ENCODE measurements at regions not wholly inside any gene's neighbourhood (a gene's known extent, or its start where the extent isn't known, plus 50 kb on each side); places are given as distances from the start of the nearest gene placed in this dataset.

DNA sequence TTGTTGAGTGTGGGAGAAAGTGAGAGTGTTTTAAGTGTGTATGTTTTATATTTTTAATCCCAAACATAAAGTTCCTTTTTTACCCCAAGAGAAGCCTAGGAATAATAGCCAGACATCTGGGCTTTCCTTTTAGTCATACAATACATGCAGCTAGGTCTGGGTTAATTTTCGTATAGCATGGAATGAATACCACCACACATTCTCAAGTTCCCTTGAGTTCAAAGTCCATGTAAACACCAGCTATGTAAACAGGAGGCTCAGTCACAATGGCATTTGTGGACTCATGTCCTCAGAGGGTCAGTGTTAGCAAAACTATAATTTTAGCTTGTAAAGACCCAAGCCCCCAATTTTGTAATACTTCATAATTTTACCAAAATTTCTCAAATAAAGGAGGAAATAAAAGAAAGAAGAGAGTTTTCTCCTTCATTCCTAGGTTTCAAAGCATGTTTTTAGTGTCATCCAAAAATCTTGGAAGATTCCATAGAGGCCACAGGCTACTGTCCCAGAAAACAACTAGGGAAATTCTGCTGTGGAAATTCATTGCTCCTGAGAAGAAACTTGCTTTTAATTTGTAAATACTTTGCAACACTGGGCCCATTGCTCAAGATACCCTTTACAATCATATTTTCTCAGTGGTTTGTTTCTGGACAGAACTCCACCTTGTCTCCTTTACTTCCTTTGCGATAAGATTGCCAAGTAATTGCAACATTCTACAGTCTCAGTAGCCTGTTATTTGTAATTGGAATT, 671.2 kb downstream of the COL12A1 start (continued):
- TF ChIP-seq ZBTB33 (CRISPR knock-in tag; IDR thresholded peaks at IDR 0.05) (no peak), FOXM1 (CRISPR knock-in tag; IDR thresholded peaks at IDR 0.05) (no peak), SNAPC5 (CRISPR knock-in tag; IDR thresholded peaks at IDR 0.05; ENCODE audit: borderline replicate concordance) (no peak), ZNF724P (CRISPR knock-in tag; IDR thresholded peaks at IDR 0.05; ENCODE audit: borderline replicate concordance) (no peak), TBP (CRISPR knock-in tag; IDR thresholded peaks at IDR 0.05) (no peak), PAF1 (CRISPR knock-in tag; IDR thresholded peaks at IDR 0.05) (no peak), GFI1 (CRISPR knock-in tag; IDR thresholded peaks at IDR 0.05; ENCODE audit: borderline replicate concordance) (0 out of 2 replicates have a peak, but pooled peaks have one; percentile 41), JARID2 (CRISPR knock-in tag; IDR thresholded peaks at IDR 0.05; ENCODE audit: insufficient replicate concordance) (no peak), JUNB (CRISPR knock-in tag; IDR thresholded peaks at IDR 0.05; ENCODE audit: borderline replicate concordance) (no peak), STAT5B (CRISPR knock-in tag; IDR thresholded peaks at IDR 0.05) (no peak), BHLHE40 (IDR thresholded peaks at IDR 0.05; ENCODE audit: low read length) (no peak), ZNF569 (CRISPR knock-in tag; IDR thresholded peaks at IDR 0.05; ENCODE audit: borderline replicate concordance) (no peak), THRA (CRISPR knock-in tag; IDR thresholded peaks at IDR 0.05; ENCODE audit: borderline replicate concordance) (peak; percentile 90), ZNF260 (CRISPR knock-in tag; IDR thresholded peaks at IDR 0.05; ENCODE audit: borderline replicate concordance, low read depth) (no peak), TRIM24 (CRISPR knock-in tag; IDR thresholded peaks at IDR 0.05) (no peak)
- TF ChIP-seq, protein P1, sequence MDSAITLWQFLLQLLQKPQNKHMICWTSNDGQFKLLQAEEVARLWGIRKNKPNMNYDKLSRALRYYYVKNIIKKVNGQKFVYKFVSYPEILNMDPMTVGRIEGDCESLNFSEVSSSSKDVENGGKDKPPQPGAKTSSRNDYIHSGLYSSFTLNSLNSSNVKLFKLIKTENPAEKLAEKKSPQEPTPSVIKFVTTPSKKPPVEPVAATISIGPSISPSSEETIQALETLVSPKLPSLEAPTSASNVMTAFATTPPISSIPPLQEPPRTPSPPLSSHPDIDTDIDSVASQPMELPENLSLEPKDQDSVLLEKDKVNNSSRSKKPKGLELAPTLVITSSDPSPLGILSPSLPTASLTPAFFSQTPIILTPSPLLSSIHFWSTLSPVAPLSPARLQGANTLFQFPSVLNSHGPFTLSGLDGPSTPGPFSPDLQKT (CRISPR knock-in tag; IDR thresholded peaks at IDR 0.05; ENCODE audit: borderline replicate concordance): no peak
- TF ChIP-seq, protein P2, sequence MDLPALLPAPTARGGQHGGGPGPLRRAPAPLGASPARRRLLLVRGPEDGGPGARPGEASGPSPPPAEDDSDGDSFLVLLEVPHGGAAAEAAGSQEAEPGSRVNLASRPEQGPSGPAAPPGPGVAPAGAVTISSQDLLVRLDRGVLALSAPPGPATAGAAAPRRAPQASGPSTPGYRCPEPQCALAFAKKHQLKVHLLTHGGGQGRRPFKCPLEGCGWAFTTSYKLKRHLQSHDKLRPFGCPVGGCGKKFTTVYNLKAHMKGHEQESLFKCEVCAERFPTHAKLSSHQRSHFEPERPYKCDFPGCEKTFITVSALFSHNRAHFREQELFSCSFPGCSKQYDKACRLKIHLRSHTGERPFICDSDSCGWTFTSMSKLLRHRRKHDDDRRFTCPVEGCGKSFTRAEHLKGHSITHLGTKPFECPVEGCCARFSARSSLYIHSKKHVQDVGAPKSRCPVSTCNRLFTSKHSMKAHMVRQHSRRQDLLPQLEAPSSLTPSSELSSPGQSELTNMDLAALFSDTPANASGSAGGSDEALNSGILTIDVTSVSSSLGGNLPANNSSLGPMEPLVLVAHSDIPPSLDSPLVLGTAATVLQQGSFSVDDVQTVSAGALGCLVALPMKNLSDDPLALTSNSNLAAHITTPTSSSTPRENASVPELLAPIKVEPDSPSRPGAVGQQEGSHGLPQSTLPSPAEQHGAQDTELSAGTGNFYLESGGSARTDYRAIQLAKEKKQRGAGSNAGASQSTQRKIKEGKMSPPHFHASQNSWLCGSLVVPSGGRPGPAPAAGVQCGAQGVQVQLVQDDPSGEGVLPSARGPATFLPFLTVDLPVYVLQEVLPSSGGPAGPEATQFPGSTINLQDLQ (CRISPR knock-in tag; IDR thresholded peaks at IDR 0.05): no peak
- TF ChIP-seq, protein P3, sequence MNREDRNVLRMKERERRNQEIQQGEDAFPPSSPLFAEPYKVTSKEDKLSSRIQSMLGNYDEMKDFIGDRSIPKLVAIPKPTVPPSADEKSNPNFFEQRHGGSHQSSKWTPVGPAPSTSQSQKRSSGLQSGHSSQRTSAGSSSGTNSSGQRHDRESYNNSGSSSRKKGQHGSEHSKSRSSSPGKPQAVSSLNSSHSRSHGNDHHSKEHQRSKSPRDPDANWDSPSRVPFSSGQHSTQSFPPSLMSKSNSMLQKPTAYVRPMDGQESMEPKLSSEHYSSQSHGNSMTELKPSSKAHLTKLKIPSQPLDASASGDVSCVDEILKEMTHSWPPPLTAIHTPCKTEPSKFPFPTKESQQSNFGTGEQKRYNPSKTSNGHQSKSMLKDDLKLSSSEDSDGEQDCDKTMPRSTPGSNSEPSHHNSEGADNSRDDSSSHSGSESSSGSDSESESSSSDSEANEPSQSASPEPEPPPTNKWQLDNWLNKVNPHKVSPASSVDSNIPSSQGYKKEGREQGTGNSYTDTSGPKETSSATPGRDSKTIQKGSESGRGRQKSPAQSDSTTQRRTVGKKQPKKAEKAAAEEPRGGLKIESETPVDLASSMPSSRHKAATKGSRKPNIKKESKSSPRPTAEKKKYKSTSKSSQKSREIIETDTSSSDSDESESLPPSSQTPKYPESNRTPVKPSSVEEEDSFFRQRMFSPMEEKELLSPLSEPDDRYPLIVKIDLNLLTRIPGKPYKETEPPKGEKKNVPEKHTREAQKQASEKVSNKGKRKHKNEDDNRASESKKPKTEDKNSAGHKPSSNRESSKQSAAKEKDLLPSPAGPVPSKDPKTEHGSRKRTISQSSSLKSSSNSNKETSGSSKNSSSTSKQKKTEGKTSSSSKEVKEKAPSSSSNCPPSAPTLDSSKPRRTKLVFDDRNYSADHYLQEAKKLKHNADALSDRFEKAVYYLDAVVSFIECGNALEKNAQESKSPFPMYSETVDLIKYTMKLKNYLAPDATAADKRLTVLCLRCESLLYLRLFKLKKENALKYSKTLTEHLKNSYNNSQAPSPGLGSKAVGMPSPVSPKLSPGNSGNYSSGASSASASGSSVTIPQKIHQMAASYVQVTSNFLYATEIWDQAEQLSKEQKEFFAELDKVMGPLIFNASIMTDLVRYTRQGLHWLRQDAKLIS (CRISPR knock-in tag; IDR thresholded peaks at IDR 0.05): no peak

Measured in HepG2 (cell line).